HG03460 (cell line): ENCODE measurements at regions not wholly inside any gene's neighbourhood (a gene's known extent, or its start where the extent isn't known, plus 50 kb on each side); places are given as distances from the start of the nearest gene placed in this dataset.

Source experiments
- ATAC-seq: cut with Tn5 transposase; IDR thresholded peaks from one replicate; pipeline ENCODE4 v1.9.1; 2021; ENCODE audit not compliant: unreplicated experiment

- no peak for ATAC-seq
Measured at GRCh38 chr7:132072873-132073272, 503.4 kb downstream of the PLXNA4 start.

- no peak for ATAC-seq
Measured at GRCh38 chr7:132072165-132072564, 504.1 kb downstream of the PLXNA4 start.

GRCh38 chr7:132069306-132069705 is 507.0 kb downstream of the PLXNA4 start:
- no peak for ATAC-seq

DNA sequence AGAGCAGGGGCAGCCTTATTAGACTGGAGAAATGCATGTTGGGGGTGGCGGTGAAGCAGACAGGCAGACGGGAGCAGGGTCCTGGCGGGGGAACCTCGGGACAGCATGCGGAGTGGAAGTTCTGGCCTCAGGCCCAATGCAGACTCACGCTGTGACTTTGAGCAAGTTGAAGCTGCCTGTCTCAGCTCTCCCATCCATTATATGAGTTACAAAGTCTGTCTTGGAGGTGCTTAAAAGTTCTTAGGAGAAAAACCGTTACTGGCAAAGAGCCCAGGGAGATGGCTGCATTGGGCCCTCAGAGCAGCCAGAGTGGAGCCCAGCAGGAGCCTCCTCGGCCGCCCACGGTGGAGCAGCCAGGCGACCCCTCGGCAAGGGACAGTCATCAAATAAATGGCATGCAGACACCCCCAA is 509.5 kb downstream of the PLXNA4 start:
- ATAC-seq = no peak

GRCh38 chr7:132065989-132066603 is 509.7 kb upstream of the PODXL start:
- no peak for ATAC-seq

GRCh38 chr7:132065193-132065988 is 509.0 kb upstream of the PODXL start:
- ATAC-seq = no peak

DNA sequence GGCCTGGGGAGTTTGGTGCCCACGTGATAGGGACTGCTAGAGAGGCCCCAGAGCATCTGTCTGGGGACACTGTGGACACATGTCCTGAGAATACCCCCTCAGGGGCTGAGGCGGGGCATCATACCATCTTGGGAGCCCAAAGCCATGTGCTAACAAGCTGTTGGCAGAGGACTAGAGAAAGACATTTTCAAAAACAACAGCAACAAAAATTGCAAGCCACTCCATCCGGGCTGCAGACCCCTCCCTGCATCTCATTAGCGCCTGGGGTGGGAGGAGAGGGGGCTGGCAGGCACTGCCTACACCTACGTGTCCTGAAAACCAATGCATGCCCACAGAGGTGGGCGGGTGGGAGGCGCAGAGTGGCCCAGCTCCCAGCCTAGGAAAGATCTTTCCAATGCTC is 507.4 kb upstream of the PODXL start:
- no peak for ATAC-seq

GRCh38 chr7:132061937-132062336 is 505.5 kb upstream of the PODXL start:
- no peak for ATAC-seq

DNA sequence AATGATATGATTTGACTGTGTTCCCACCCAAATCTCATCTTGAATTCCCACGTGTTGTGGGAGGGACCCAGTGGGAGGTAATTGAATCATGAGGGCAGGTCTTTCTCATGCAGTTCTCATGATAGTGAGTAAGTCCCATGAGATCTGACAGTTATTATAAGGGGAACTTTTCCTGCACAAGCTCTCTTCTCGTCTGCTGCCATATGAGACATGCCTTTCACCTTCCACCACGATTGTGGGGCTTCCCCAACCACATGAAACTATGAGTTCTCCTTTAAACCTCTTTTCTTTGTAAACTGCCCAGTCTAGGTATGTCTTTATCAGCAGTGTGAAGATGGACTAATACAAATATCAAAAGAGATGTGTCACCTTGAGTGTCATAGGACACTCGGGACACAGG is 502.7 kb upstream of the PODXL start:
- peak; percentile 74 for ATAC-seq

DNA sequence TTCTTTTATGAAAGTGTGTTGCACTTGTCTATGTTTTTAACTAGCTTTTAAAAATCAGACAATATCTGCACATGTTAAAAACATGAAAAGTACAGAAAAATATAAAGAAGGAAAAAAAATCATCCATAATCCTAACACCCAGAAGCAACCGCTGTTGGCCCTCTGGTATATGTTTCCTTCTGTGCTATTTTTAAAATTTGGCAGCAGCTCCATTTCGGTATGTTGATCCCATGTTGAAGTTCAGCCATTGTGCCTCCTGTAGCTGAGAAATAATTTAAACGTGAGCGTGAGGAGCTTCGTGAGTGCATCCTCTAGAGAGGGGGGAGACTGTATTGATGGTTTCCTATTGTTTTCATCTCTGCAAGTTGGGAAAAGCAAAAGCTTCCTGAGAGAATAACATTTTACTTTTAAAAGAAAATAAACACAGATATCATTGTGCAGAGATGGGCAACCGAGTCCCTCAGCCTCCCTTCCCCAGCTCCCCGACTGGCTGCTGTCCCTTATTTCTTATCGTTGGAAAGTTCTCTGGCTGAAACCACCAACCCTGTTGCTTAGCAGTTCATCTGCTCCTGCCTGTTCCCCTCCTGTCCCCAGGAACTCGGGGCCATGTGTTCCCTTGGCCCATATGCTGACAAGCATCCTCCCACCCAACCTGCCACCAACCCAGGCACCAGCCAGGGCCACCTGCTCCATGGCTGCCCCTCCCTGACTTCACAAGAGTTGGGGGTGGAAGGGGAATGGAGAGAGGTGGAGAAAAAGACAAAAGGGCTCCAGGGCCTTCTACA is 499.1 kb upstream of the PODXL start:
- no peak for ATAC-seq

DNA sequence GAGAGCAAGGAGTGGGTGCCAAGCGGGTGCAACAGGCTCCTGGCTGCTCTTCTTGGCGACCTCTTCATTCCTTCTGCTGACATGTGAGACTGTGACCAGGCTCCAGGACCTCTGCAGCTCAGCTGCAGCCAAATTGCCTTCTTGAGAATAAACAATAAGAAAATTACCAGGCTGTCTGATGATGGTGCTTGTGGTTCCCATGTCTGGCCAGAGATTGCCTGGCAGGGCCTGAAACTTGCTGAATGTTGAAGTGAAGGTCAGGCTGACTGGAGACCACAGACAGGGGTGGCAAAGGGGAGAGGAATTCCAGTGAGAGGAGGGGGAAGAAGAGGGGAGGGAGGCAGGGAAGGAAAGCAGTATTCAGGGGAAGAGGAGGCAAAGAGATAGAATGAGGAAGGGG is 497.4 kb upstream of the PODXL start:
- ATAC-seq = no peak

- ATAC-seq = no peak
Measured at GRCh38 chr7:132051311-132051710, 494.9 kb upstream of the PODXL start.

DNA sequence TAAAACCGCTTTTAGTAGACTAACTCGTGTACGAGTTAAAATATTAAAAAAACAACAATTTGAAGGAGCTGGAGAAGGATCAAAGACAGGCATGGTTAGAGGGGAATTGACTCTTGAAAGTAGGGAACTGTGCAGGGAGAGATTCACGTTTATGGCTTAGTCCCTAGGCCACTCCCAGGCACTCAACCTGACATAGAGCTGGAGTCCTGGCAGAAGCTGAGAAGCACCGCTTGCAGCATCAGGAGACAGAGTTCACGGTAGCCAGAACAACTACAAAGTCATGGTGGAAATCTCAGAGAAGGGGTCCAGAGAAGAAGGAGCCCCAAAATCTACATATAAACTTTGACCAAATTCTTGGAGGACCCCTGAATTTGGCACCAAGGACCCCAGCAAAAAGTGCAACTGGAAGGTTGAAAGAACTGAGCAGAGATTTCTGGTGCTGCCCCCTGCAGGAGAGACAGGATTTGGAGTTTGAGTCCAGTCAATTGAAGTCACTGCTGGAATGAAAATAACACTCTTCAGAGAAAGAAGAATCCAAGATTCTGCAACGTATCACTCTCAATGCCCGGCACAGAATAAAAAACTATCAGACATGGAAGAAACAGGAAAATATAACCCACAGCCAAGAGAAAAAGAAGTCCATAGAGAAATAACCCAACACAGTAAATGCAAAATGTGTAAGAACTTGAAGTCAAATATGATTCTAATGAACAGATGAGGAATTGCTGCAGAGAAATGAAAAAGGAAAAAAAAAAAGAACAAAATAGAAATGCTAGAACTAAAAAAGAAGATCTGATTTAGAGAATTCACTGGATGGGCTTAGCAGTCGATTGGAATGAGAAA is 493.3 kb upstream of the PODXL start:
- ATAC-seq = no peak

GRCh38 chr7:132045481-132045980 is 489.1 kb upstream of the PODXL start:
- no peak for ATAC-seq

GRCh38 chr7:132045002-132045401 is 488.6 kb upstream of the PODXL start:
- ATAC-seq = no peak

DNA sequence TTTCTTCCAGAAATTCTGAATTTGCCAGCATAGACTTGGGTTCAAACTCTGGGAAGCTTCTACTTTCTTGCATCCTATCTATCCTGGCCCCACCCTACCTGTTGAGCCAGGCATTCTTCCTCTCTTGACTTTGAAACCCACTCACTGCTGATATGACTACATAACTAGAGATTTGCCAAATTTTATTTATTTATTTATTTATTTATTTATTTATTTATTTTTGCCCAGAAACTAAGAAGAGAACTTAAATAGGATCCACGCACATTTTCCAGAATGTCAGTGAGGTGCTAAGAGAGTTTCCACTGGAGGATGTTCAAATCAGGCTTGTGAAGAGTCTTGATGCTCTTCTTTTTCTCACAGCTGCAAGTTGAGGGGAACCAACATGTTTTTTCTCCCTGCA is 487.8 kb upstream of the PODXL start:
- ATAC-seq = no peak

- ATAC-seq = no peak
Measured at GRCh38 chr7:132041108-132041507, 484.7 kb upstream of the PODXL start.

- no peak for ATAC-seq
Measured at GRCh38 chr7:132035517-132036362, 479.3 kb upstream of the PODXL start.

DNA sequence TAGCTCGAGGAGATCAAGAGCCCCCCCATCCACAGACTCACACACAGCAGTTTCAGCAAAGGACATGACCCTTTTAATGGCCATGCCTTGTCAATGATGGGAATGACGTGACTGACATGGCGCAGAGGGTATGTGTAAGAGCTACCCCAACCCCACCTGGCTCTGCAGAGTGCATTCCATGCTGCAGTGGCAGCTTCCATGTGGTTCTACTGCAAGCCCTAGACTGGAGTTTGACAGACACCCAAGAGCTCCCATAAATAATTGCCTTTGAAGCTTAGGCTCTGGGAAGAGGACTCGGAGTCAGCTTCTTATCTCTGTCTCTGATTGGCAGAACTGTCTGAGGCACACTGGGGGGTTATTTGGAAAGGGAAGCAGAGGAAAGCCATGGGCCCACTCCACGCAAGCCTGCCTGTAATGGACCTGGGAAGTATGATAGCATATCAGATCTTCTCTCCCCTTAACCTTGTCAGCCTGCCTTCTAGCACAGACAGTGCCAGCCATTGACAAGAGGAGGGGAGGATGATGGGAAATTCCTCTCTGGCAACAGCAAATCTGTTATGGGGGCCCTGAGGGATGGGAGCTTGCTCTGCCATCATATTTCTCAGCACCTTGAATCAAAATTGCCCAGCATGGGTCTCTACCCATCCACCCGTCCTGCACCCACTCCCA is 478.5 kb upstream of the PODXL start:
- ATAC-seq = no peak
